NB4 (cell line): ENCODE measurements at regions not wholly inside any gene's neighbourhood (a gene's known extent, or its start where the extent isn't known, plus 50 kb on each side); places are given as distances from the start of the nearest gene placed in this dataset.

Source experiments
- DNase-seq: peaks from one replicate; pipeline ENCODE4 v3.0.0; 2010; ENCODE audit warnings: low read depth
- H3K4me3 ChIP-seq: one replicate; pipeline ENCODE4 v1.5.1; 2011; ENCODE audit warnings: mild to moderate bottlenecking, low read depth, low read length, moderate library complexity
- MYC ChIP-seq: IDR thresholded peaks from 2 replicates; pipeline ENCODE4 v1.6.1; 2011; ENCODE audit warnings: low read depth, low read length
- POLR2A ChIP-seq: IDR thresholded peaks from 2 replicates; pipeline ENCODE4 v1.6.1; 2011; ENCODE audit warnings: mild to moderate bottlenecking; ENCODE audit not compliant: insufficient read length; ENCODE audit errors: extremely low read depth
- TF ChIP-seq, protein P1 (sequence below): IDR thresholded peaks from 2 replicates; pipeline ENCODE4 v1.6.1; 2011; ENCODE audit warnings: low read depth, low read length
- TF ChIP-seq, protein P2 (sequence below): IDR thresholded peaks from one replicate; pipeline ENCODE4 v1.5.1; 2012; ENCODE audit warnings: low read depth, low read length

DNA sequence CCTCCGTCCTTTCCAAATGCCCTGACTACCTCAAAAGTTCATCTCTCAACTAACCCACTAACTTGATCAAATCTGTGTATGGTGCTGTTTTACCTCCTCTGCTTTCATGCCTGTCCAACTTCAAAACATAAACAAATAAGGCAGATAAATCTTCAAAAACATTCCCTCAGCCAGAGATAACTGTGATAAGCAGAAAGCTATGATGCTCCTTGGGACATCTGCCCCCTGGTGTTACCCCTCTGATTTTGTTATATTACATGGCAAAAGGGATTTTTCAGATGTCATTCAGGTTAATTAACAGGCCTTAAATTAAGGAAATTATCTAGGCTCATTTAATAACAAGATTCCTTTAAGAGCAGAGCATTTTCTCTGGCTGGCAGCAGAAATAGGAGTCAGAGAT lies 810.8 kb upstream of the CHAC2 start:
- TF ChIP-seq, protein P1, sequence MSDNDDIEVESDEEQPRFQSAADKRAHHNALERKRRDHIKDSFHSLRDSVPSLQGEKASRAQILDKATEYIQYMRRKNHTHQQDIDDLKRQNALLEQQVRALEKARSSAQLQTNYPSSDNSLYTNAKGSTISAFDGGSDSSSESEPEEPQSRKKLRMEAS: no peak
- TF ChIP-seq POLR2A: no peak
- TF ChIP-seq MYC: no peak
- TF ChIP-seq, protein P2, sequence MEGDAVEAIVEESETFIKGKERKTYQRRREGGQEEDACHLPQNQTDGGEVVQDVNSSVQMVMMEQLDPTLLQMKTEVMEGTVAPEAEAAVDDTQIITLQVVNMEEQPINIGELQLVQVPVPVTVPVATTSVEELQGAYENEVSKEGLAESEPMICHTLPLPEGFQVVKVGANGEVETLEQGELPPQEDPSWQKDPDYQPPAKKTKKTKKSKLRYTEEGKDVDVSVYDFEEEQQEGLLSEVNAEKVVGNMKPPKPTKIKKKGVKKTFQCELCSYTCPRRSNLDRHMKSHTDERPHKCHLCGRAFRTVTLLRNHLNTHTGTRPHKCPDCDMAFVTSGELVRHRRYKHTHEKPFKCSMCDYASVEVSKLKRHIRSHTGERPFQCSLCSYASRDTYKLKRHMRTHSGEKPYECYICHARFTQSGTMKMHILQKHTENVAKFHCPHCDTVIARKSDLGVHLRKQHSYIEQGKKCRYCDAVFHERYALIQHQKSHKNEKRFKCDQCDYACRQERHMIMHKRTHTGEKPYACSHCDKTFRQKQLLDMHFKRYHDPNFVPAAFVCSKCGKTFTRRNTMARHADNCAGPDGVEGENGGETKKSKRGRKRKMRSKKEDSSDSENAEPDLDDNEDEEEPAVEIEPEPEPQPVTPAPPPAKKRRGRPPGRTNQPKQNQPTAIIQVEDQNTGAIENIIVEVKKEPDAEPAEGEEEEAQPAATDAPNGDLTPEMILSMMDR: no peak
- H3K4me3 ChIP-seq: no peak overlapping the region
- DNase-seq: no peak

DNA sequence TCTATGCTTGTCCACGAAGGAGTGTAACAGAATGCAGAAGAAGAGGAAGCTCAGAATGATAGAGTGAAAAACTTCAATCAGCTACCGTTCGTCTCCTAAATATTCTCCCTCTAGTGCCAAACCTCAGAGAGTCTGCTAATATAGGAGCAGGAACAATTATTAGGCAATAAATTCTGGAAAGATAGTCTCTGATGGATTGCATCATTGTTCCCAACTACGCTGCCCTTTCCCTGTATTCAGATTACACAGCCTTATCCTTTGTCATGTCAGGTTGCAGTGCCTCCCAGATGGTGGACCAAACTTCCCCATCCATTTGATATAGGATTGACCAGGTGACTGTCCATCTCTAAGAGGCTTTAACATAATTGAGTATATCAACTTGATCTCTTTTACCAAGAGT lies 811.5 kb upstream of the CHAC2 start:
- DNase-seq: no peak
- TF ChIP-seq, protein P2: no peak
- no peak for TF ChIP-seq POLR2A
- TF ChIP-seq, protein P1: no peak
- H3K4me3 ChIP-seq: no peak overlapping the region

DNA sequence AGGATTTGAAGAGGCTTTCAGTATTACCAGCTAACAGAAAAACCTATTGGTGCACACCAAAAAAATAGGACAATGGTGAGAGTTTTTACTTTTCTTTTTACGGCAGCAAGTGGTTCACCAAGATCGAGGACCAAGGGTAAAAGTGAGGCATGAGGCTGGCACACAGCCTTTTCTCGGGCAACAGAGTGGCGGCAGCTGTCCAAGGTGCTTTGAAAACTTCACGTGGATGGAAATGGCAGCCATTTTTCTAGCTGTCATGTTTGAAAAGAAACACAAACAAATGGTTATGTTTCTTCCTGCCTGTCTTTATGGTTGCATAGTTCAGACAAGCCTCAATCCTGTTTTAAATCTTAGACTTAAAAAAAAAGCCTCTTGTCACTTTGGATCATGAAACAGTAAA lies 812.5 kb upstream of the CHAC2 start:
- H3K4me3 ChIP-seq: no peak overlapping the region
- no peak for DNase-seq
- no peak for TF ChIP-seq MYC
- TF ChIP-seq, protein P1: no peak
- TF ChIP-seq, protein P2: no peak
- no peak for TF ChIP-seq POLR2A

DNA sequence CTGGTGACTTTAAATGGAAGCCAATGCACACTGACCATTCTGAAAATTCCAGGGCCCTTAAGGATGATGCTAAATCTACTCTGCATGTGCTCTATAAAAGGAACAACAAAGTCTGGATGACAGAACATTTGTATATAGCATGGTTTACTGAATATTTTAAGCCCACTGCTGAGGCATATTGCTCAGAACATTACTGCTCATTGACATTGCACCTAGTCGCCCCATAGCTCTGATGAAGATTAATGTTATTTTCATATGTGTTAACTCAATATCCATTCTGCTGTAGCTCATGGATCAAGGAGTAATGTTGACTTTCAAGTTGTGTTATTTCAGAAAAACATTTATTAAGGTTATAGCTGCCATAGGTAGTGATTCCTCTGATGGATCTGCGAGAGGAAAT lies 827.5 kb upstream of the CHAC2 start:
- no peak overlapping the region for H3K4me3 ChIP-seq
- DNase-seq: no peak
- TF ChIP-seq, protein P1: no peak
- no peak for TF ChIP-seq MYC
- TF ChIP-seq, protein P2: no peak
- TF ChIP-seq POLR2A: no peak

DNA sequence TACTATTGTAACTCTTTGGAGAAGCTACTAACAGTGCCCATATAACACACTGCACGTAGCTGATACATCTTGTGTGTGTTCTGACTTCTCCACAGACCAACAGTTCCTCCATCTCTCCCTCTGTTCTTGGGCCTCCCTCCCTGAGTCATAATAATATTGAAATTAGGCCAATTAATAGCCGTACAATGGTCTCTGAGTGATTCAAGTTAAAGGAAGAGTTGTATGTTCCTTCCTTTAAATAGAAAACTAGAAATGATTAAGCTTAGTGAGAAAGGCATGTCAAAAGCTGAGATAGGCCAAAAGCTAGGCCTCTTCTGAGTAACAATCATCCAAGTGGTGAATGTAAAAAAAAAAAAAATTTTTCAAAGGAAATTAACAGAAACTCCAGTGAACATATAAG lies 828.4 kb upstream of the CHAC2 start:
- TF ChIP-seq POLR2A (no peak), MYC (no peak)
- TF ChIP-seq, protein P1: no peak
- TF ChIP-seq, protein P2: no peak
- DNase-seq: no peak
- no peak overlapping the region for H3K4me3 ChIP-seq

DNA sequence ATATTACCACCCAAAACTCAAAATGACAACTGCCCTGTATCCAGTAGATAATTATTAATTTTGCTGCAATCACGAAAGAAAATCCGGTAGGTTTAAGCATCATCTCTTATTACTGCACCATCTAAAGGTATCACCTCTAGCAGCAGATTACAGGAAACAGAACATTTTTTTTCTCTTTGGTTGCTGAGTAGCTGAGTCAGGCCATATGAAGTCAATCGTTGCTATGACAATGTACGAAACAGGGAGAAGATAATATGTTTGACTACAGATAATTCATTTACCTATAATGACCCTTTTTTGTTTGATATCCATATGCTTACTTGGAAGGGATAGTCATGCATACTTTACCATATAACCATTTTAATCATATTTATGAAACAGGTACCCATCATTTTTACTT lies 831.6 kb upstream of the CHAC2 start:
- TF ChIP-seq, protein P1: no peak
- TF ChIP-seq POLR2A (no peak), MYC (no peak)
- no peak for DNase-seq
- no peak overlapping the region for H3K4me3 ChIP-seq
